ENCODE measurements at regions not wholly inside any gene's neighbourhood (a gene's known extent, or its start where the extent isn't known, plus 50 kb on each side); places are given as distances from the start of the nearest gene placed in this dataset.

DNA sequence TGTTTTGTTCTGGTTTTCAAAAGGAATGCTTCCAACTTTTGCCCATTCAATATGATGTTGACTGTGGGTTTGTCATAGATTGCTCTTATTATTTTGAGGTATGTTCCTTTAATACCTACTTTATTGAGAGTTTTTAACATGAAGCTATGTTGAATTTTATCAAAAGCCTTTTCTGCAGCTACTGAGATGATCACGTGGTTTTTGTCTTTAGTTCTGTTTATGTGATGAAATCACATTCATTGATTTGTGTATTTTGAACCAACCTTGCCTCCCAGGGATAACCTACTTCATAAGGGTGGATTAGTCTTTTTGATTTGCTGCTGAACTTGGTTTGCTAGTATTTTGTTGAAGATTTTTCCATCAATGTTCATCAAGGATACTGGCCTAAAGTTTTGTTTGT is 92.7 kb upstream of the TCF21 start:
- Histone ChIP-seq H3K4me2 (ENCODE audit: insufficient read depth, low read length) (no peak overlapping the region), H3K36me3 (ENCODE audit: insufficient read depth, low read length) (no peaks in the 10 kb centered on the region), H3K27me3 (ENCODE audit: insufficient read depth, low read length, poor library complexity) (no peaks in the 10 kb centered on the region), H3K79me2 (ENCODE audit: insufficient read depth, low read length) (no peaks in the 10 kb centered on the region), H3K4me1 (ENCODE audit: insufficient read depth, low read length) (no peaks in the 10 kb centered on the region), H2AFZ (ENCODE audit: low read depth, low read length) (no peak overlapping the region), H3K4me3 (ENCODE audit: low read depth in 1 of 2, low read length in 2 of 2) (no peak overlapping the region), H3K9ac (ENCODE audit: low read depth, low read length) (no peak overlapping the region), H3K9me3 (ENCODE audit: insufficient read depth, low read length, severe bottlenecking) (no peaks in the 10 kb centered on the region), H4K20me1 (ENCODE audit: insufficient read depth, low read length) (no peaks in the 10 kb centered on the region), H3K27ac (ENCODE audit: low read length) (no peak overlapping the region)
- ATAC-seq (ENCODE audit: insufficient read depth, low read depth) (no peak), DNase-seq (no peak)
- TF ChIP-seq EZH2 (IDR thresholded peaks at IDR 0.05; ENCODE audit: borderline replicate concordance, low read depth, low read length, severe bottlenecking) = no peak
- TF ChIP-seq, protein P1, sequence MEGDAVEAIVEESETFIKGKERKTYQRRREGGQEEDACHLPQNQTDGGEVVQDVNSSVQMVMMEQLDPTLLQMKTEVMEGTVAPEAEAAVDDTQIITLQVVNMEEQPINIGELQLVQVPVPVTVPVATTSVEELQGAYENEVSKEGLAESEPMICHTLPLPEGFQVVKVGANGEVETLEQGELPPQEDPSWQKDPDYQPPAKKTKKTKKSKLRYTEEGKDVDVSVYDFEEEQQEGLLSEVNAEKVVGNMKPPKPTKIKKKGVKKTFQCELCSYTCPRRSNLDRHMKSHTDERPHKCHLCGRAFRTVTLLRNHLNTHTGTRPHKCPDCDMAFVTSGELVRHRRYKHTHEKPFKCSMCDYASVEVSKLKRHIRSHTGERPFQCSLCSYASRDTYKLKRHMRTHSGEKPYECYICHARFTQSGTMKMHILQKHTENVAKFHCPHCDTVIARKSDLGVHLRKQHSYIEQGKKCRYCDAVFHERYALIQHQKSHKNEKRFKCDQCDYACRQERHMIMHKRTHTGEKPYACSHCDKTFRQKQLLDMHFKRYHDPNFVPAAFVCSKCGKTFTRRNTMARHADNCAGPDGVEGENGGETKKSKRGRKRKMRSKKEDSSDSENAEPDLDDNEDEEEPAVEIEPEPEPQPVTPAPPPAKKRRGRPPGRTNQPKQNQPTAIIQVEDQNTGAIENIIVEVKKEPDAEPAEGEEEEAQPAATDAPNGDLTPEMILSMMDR (IDR thresholded peaks at IDR 0.05; ENCODE audit: borderline replicate concordance, extremely low read depth, low read length, poor library complexity, severe bottlenecking) = no peak

DNA sequence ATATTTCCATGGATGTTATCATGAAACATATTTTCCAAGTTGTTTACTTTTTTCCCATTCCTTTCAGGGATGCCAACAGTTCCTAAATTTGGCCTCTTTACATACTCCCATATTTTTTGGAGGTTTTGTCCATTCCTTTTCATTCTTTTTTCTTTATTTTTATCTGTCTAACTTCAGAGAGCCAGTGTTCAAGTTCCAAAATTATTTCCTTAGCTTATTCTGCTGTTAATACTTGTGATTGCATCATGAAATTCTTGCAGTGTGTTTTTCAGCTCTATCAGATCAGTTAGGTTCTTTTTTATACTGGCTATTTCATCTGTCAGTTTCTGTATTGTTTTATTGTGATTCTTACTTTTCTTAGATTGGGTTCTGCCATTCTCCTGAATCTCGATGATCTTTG is 89.9 kb upstream of the TCF21 start:
- Histone ChIP-seq H2AFZ (ENCODE audit: low read depth, low read length) (no peak overlapping the region), H4K20me1 (ENCODE audit: insufficient read depth, low read length) (no peaks in the 10 kb centered on the region), H3K79me2 (ENCODE audit: insufficient read depth, low read length) (no peaks in the 10 kb centered on the region), H3K4me1 (ENCODE audit: insufficient read depth, low read length) (no peaks in the 10 kb centered on the region), H3K36me3 (ENCODE audit: insufficient read depth, low read length) (no peaks in the 10 kb centered on the region), H3K4me3 (ENCODE audit: low read depth in 1 of 2, low read length in 2 of 2) (no peak overlapping the region), H3K4me2 (ENCODE audit: insufficient read depth, low read length) (no peak overlapping the region), H3K9ac (ENCODE audit: low read depth, low read length) (no peak overlapping the region), H3K9me3 (ENCODE audit: insufficient read depth, low read length, severe bottlenecking) (no peaks in the 10 kb centered on the region), H3K27me3 (ENCODE audit: insufficient read depth, low read length, poor library complexity) (no peaks in the 10 kb centered on the region), H3K27ac (ENCODE audit: low read length) (no peak overlapping the region)
- no peak for DNase-seq
- TF ChIP-seq, protein P1 (IDR thresholded peaks at IDR 0.05; ENCODE audit: borderline replicate concordance, extremely low read depth, low read length, poor library complexity, severe bottlenecking) = no peak
- TF ChIP-seq EZH2 (IDR thresholded peaks at IDR 0.05; ENCODE audit: borderline replicate concordance, low read depth, low read length, severe bottlenecking) = no peak
- ATAC-seq (ENCODE audit: insufficient read depth, low read depth) = no peak

GRCh38 chr6:133802861-133803260 is 86.1 kb upstream of the TCF21 start:
- DNase-seq (no peak), ATAC-seq (ENCODE audit: insufficient read depth, low read depth) (no peak)
- no peaks in the 10 kb centered on the region for H3K9me3 ChIP-seq (ENCODE audit: insufficient read depth, low read length, severe bottlenecking)
- no peaks in the 10 kb centered on the region for H3K36me3 ChIP-seq (ENCODE audit: insufficient read depth, low read length)
- no peaks in the 10 kb centered on the region for H3K27me3 ChIP-seq (ENCODE audit: insufficient read depth, low read length, poor library complexity)
- no peak overlapping the region for H3K9ac ChIP-seq (ENCODE audit: low read depth, low read length)
- H3K27ac ChIP-seq (ENCODE audit: low read length) = no peak overlapping the region
- H3K79me2 ChIP-seq (ENCODE audit: insufficient read depth, low read length) = no peaks in the 10 kb centered on the region
- no peak overlapping the region for H3K4me2 ChIP-seq (ENCODE audit: insufficient read depth, low read length)
- H4K20me1 ChIP-seq (ENCODE audit: insufficient read depth, low read length) = no peaks in the 10 kb centered on the region
- H3K4me3 ChIP-seq (ENCODE audit: low read depth in 1 of 2, low read length in 2 of 2) = no peak overlapping the region
- TF ChIP-seq EZH2 (IDR thresholded peaks at IDR 0.05; ENCODE audit: borderline replicate concordance, low read depth, low read length, severe bottlenecking) = no peak
- TF ChIP-seq, protein P1 (IDR thresholded peaks at IDR 0.05; ENCODE audit: borderline replicate concordance, extremely low read depth, low read length, poor library complexity, severe bottlenecking) = no peak
- H2AFZ ChIP-seq (ENCODE audit: low read depth, low read length) = no peak overlapping the region
- H3K4me1 ChIP-seq (ENCODE audit: insufficient read depth, low read length) = no peaks in the 10 kb centered on the region

- Histone ChIP-seq H3K9ac (ENCODE audit: low read depth, low read length) (no peak overlapping the region), H3K4me2 (ENCODE audit: insufficient read depth, low read length) (no peak overlapping the region), H3K9me3 (ENCODE audit: insufficient read depth, low read length, severe bottlenecking) (no peaks in the 10 kb centered on the region), H3K36me3 (ENCODE audit: insufficient read depth, low read length) (no peaks in the 10 kb centered on the region), H4K20me1 (ENCODE audit: insufficient read depth, low read length) (no peaks in the 10 kb centered on the region), H2AFZ (ENCODE audit: low read depth, low read length) (no peak overlapping the region), H3K27ac (ENCODE audit: low read length) (no peak overlapping the region), H3K4me1 (ENCODE audit: insufficient read depth, low read length) (no peaks in the 10 kb centered on the region), H3K79me2 (ENCODE audit: insufficient read depth, low read length) (no peaks in the 10 kb centered on the region), H3K27me3 (ENCODE audit: insufficient read depth, low read length, poor library complexity) (no peaks in the 10 kb centered on the region), H3K4me3 (ENCODE audit: low read depth in 1 of 2, low read length in 2 of 2) (no peak overlapping the region)
- no peak for TF ChIP-seq EZH2 (IDR thresholded peaks at IDR 0.05; ENCODE audit: borderline replicate concordance, low read depth, low read length, severe bottlenecking)
- TF ChIP-seq, protein P1 (IDR thresholded peaks at IDR 0.05; ENCODE audit: borderline replicate concordance, extremely low read depth, low read length, poor library complexity, severe bottlenecking) = no peak
- ATAC-seq (ENCODE audit: insufficient read depth, low read depth) (no peak), DNase-seq (no peak)
These were observed 84.6 kb upstream of the TCF21 start for GRCh38 chr6:133804265-133804664.

Measured in DND-41 (cell line).